ENCODE measurements at regions not wholly inside any gene's neighbourhood (a gene's known extent, or its start where the extent isn't known, plus 50 kb on each side); places are given as distances from the start of the nearest gene placed in this dataset.

- TF ChIP-seq CTCF (conservative IDR thresholded peaks at IDR 0.05; ENCODE audit: low read depth in 2 of 2) (peak in 1 of 2 experiments; percentile 19; a peak in 1 of 4 replicates), EZH2 (IDR thresholded peaks at IDR 0.05; ENCODE audit: low read depth, unreplicated experiment) (no peak), REST (IDR thresholded peaks at IDR 0.05; ENCODE audit: unreplicated experiment) (no peak), POLR2AphosphoS5 (IDR thresholded peaks at IDR 0.05; ENCODE audit: low read depth) (no peak), EZH2phosphoT487 (IDR thresholded peaks at IDR 0.05; ENCODE audit: unreplicated experiment) (no peak), NANOG (IDR thresholded peaks at IDR 0.05; ENCODE audit: borderline replicate concordance) (no peak), ZNF331 (CRISPR knock-in tag; IDR thresholded peaks at IDR 0.05; ENCODE audit: low read depth) (no peak), ETS1 (IDR thresholded peaks at IDR 0.05) (no peak), JUNB (IDR thresholded peaks at IDR 0.05; ENCODE audit: unreplicated experiment) (no peak), CREB1 (CRISPR knock-in tag; IDR thresholded peaks at IDR 0.05; ENCODE audit: low read depth) (no peak), ZNF114 (CRISPR knock-in tag; IDR thresholded peaks at IDR 0.05) (no peak), STAT1 (IDR thresholded peaks at IDR 0.05; ENCODE audit: unreplicated experiment) (no peak), ZNF462 (CRISPR knock-in tag; IDR thresholded peaks at IDR 0.05) (no peak)
Measured at GRCh38 chr5:3430691-3431090, 164.9 kb upstream of the IRX1 start.
